ENCODE measurements at regions not wholly inside any gene's neighbourhood (a gene's known extent, or its start where the extent isn't known, plus 50 kb on each side); places are given as distances from the start of the nearest gene placed in this dataset.

DNA sequence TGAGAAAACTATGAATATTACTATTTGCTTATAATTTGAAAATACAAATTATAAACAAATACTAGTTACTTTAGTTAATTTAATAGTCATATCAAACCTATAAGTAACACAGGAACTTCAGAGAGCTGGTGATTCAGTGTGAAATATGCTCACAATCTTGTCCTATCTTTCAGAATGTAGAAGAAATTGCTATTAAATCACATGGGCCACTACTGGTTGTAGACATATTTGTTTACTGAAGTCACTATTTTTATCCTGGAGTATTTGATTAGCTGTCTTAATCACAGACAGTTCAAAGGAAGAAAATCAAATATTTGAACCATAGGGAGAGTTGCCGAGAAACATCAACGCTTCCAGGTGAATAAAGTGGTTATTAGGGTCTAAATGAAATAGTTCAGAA is 187.6 kb upstream of the ANO3 start:
- TF ChIP-seq, protein P1, sequence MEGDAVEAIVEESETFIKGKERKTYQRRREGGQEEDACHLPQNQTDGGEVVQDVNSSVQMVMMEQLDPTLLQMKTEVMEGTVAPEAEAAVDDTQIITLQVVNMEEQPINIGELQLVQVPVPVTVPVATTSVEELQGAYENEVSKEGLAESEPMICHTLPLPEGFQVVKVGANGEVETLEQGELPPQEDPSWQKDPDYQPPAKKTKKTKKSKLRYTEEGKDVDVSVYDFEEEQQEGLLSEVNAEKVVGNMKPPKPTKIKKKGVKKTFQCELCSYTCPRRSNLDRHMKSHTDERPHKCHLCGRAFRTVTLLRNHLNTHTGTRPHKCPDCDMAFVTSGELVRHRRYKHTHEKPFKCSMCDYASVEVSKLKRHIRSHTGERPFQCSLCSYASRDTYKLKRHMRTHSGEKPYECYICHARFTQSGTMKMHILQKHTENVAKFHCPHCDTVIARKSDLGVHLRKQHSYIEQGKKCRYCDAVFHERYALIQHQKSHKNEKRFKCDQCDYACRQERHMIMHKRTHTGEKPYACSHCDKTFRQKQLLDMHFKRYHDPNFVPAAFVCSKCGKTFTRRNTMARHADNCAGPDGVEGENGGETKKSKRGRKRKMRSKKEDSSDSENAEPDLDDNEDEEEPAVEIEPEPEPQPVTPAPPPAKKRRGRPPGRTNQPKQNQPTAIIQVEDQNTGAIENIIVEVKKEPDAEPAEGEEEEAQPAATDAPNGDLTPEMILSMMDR (IDR thresholded peaks at IDR 0.05): no peak
- no peak for TF ChIP-seq POLR2A (IDR thresholded peaks at IDR 0.05)
